ENCODE measurements at regions not wholly inside any gene's neighbourhood (a gene's known extent, or its start where the extent isn't known, plus 50 kb on each side); places are given as distances from the start of the nearest gene placed in this dataset.

- intact Hi-C loops (cut with micrococcal nuclease), result no loop called here
- 81% methylated on average over 8 of the region's 8 CpGs for WGBS (ENCODE audit: insufficient coverage)
- peaks cover 13 to 19% of the 10 kb centered on the region in 2 donors for H3K27me3 Mint-ChIP-seq (ENCODE audit: low read depth in 2 of 2)
- DNase-seq (no peak), ATAC-seq (no peak)
- H3K36me3 ChIP-seq (ENCODE audit: control insufficient read depth, insufficient read depth, low read length), result no peaks in the 10 kb centered on the region
- no peak overlapping the region for H3K27ac ChIP-seq (ENCODE audit: low read length)
- H3K4me3 ChIP-seq (ENCODE audit: low read length), result no peak overlapping the region
- TF ChIP-seq CTCF (IDR thresholded peaks at IDR 0.05), result no peak
- H3K9me3 ChIP-seq (ENCODE audit: control insufficient read depth, insufficient read depth, low read length), result no peaks in the 10 kb centered on the region
- no peaks in the 10 kb centered on the region for H3K9me3 Mint-ChIP-seq
- H3K4me1 ChIP-seq (ENCODE audit: control insufficient read depth, insufficient read depth, low read length), result peaks cover 2% of the 10 kb centered on the region
- H3K27me3 ChIP-seq (ENCODE audit: control insufficient read depth, insufficient read depth, low read length), result peaks cover 7% of the 10 kb centered on the region
- no peak overlapping the region for H3K27ac Mint-ChIP-seq
- H3K4me3 Mint-ChIP-seq, result no peak overlapping the region
- no peaks in the 10 kb centered on the region for H3K36me3 Mint-ChIP-seq
- H3K4me1 Mint-ChIP-seq, result peaks cover 0 to 5% of the 10 kb centered on the region in 2 donors
Observed at GRCh38 chr20:62586799-62587198, 55.5 kb upstream of the SLCO4A1 start.

GRCh38 chr20:62587757-62588402 lies 54.4 kb upstream of the SLCO4A1 start:
- no peak overlapping the region for H3K4me3 ChIP-seq (ENCODE audit: low read length)
- no peak for ATAC-seq

GRCh38 chr20:62588458-62589149 lies 53.7 kb upstream of the SLCO4A1 start:
- H3K9me3 Mint-ChIP-seq, result no peaks in the 10 kb centered on the region
- peaks cover 0 to 13% of the 10 kb centered on the region in 2 donors for H3K27me3 Mint-ChIP-seq (ENCODE audit: low read depth in 2 of 2)
- WGBS (ENCODE audit: insufficient coverage), result 80% methylated on average over 13 of the region's 13 CpGs

More at GRCh38 chr20:62587757-62588402, 54.4 kb upstream of the SLCO4A1 start:
- Histone ChIP-seq H3K4me1 (ENCODE audit: control insufficient read depth, insufficient read depth, low read length) (no peaks in the 10 kb centered on the region), H3K9me3 (ENCODE audit: control insufficient read depth, insufficient read depth, low read length) (no peaks in the 10 kb centered on the region), H3K27ac (ENCODE audit: low read length) (no peak overlapping the region), H3K36me3 (ENCODE audit: control insufficient read depth, insufficient read depth, low read length) (no peaks in the 10 kb centered on the region), H3K27me3 (ENCODE audit: control insufficient read depth, insufficient read depth, low read length) (peaks cover 3% of the 10 kb centered on the region)
- Mint-ChIP-seq H3K4me1 (peaks cover 0 to 6% of the 10 kb centered on the region in 2 donors), H3K27ac (no peak overlapping the region), H3K4me3 (no peak overlapping the region), H3K36me3 (no peaks in the 10 kb centered on the region), H3K27me3 (ENCODE audit: low read depth in 2 of 2) (peaks cover 7 to 18% of the 10 kb centered on the region in 2 donors), H3K9me3 (no peaks in the 10 kb centered on the region)
- no peak for TF ChIP-seq CTCF (IDR thresholded peaks at IDR 0.05)
- DNase-seq, result no peak
- WGBS (ENCODE audit: insufficient coverage), result 28% methylated on average over 20 of the region's 20 CpGs
- intact Hi-C loops (cut with micrococcal nuclease), result no loop called here

More at GRCh38 chr20:62588458-62589149, 53.7 kb upstream of the SLCO4A1 start:
- no peaks in the 10 kb centered on the region for H3K4me1 ChIP-seq (ENCODE audit: control insufficient read depth, insufficient read depth, low read length)
- no peaks in the 10 kb centered on the region for H3K36me3 ChIP-seq (ENCODE audit: control insufficient read depth, insufficient read depth, low read length)
- no peak overlapping the region for H3K4me3 Mint-ChIP-seq
- no peak for ATAC-seq
- H3K4me1 Mint-ChIP-seq, result peaks cover 0 to 6% of the 10 kb centered on the region in 2 donors
- TF ChIP-seq CTCF (IDR thresholded peaks at IDR 0.05), result no peak
- H3K9me3 ChIP-seq (ENCODE audit: control insufficient read depth, insufficient read depth, low read length), result no peaks in the 10 kb centered on the region
- DNase-seq, result no peak
- no peak overlapping the region for H3K27ac Mint-ChIP-seq
- intact Hi-C loops (cut with micrococcal nuclease), result no loop called here
- H3K4me3 ChIP-seq (ENCODE audit: low read length), result no peak overlapping the region
- peaks cover 3% of the 10 kb centered on the region for H3K27me3 ChIP-seq (ENCODE audit: control insufficient read depth, insufficient read depth, low read length)
- H3K27ac ChIP-seq (ENCODE audit: low read length), result no peak overlapping the region
- H3K36me3 Mint-ChIP-seq, result no peaks in the 10 kb centered on the region

All from natural killer cell (primary cell).